ENCODE measurements at regions not wholly inside any gene's neighbourhood (a gene's known extent, or its start where the extent isn't known, plus 50 kb on each side); places are given as distances from the start of the nearest gene placed in this dataset.

DNA sequence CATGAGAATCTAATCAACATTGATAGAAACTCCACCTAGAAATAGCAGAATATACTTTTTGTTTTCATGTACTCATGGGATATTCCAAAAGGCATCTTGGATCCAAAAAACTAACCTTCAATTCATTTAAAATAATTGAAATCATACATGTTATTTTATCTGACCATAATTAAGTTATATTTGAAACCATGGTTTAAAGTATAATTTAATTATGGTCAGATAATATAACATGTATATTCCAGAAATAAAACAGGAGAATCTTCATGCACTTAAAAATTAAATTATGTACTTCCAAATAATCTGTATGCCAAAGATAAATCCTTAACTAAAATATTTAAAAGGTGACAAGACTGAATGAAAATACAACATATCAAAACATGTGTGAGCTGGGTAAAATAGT, 651.3 kb upstream of the LINC00305 start:
- DNase-seq (ENCODE audit: low read depth in 1 of 2, low spot score in 1 of 2), result no peak
- TF ChIP-seq, protein P1, sequence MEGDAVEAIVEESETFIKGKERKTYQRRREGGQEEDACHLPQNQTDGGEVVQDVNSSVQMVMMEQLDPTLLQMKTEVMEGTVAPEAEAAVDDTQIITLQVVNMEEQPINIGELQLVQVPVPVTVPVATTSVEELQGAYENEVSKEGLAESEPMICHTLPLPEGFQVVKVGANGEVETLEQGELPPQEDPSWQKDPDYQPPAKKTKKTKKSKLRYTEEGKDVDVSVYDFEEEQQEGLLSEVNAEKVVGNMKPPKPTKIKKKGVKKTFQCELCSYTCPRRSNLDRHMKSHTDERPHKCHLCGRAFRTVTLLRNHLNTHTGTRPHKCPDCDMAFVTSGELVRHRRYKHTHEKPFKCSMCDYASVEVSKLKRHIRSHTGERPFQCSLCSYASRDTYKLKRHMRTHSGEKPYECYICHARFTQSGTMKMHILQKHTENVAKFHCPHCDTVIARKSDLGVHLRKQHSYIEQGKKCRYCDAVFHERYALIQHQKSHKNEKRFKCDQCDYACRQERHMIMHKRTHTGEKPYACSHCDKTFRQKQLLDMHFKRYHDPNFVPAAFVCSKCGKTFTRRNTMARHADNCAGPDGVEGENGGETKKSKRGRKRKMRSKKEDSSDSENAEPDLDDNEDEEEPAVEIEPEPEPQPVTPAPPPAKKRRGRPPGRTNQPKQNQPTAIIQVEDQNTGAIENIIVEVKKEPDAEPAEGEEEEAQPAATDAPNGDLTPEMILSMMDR (IDR thresholded peaks at IDR 0.05; ENCODE audit: insufficient read depth, low read length), result no peak
- TF ChIP-seq GABPA (IDR thresholded peaks at IDR 0.05; ENCODE audit: low read depth), result no peak
- TF ChIP-seq, protein P2, sequence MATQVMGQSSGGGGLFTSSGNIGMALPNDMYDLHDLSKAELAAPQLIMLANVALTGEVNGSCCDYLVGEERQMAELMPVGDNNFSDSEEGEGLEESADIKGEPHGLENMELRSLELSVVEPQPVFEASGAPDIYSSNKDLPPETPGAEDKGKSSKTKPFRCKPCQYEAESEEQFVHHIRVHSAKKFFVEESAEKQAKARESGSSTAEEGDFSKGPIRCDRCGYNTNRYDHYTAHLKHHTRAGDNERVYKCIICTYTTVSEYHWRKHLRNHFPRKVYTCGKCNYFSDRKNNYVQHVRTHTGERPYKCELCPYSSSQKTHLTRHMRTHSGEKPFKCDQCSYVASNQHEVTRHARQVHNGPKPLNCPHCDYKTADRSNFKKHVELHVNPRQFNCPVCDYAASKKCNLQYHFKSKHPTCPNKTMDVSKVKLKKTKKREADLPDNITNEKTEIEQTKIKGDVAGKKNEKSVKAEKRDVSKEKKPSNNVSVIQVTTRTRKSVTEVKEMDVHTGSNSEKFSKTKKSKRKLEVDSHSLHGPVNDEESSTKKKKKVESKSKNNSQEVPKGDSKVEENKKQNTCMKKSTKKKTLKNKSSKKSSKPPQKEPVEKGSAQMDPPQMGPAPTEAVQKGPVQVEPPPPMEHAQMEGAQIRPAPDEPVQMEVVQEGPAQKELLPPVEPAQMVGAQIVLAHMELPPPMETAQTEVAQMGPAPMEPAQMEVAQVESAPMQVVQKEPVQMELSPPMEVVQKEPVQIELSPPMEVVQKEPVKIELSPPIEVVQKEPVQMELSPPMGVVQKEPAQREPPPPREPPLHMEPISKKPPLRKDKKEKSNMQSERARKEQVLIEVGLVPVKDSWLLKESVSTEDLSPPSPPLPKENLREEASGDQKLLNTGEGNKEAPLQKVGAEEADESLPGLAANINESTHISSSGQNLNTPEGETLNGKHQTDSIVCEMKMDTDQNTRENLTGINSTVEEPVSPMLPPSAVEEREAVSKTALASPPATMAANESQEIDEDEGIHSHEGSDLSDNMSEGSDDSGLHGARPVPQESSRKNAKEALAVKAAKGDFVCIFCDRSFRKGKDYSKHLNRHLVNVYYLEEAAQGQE (IDR thresholded peaks at IDR 0.05; ENCODE audit: insufficient replicate concordance, low read depth), result no peak
- TF ChIP-seq SPI1 (IDR thresholded peaks at IDR 0.05; ENCODE audit: borderline replicate concordance, low read depth), result no peak
- TF ChIP-seq POLR2AphosphoS5 (IDR thresholded peaks at IDR 0.05; ENCODE audit: low read depth), result no peak
- H3K27me3 ChIP-seq (ENCODE audit: insufficient read depth, poor library complexity, severe bottlenecking), result peaks cover 2% of the 10 kb centered on the region
- H3K27ac ChIP-seq (replicated peaks), result no peak overlapping the region
- no peak overlapping the region for H3K4me3 ChIP-seq (replicated peaks; ENCODE audit: insufficient read depth, low read length)

DNA sequence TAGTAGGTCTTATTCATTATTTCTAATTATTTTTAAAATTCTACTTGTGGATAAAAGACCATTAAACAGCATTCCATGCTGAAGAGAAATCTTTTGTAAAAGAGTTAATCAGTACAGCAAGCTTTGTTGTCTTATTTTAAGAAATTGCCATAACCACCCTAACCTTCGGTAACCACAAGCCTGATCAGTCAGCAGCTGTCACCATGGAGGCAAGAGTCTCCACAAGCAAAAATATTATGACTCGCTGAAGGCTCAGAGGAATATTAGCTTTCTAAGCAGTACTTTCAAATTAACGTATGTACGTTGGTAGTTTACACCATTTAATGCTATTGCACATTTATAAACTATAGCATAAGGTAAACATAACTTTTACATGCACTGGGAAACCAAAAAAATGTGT, 650.5 kb upstream of the LINC00305 start:
- no peak overlapping the region for H3K27ac ChIP-seq (replicated peaks)
- TF ChIP-seq, protein P2 (IDR thresholded peaks at IDR 0.05; ENCODE audit: insufficient replicate concordance, low read depth), result no peak
- TF ChIP-seq SPI1 (IDR thresholded peaks at IDR 0.05; ENCODE audit: borderline replicate concordance, low read depth), result no peak
- no peak for DNase-seq (ENCODE audit: low read depth in 1 of 2, low spot score in 1 of 2)
- no peak overlapping the region for H3K4me3 ChIP-seq (replicated peaks; ENCODE audit: insufficient read depth, low read length)
- H3K27me3 ChIP-seq (ENCODE audit: insufficient read depth, poor library complexity, severe bottlenecking), result peaks cover 2% of the 10 kb centered on the region

DNA sequence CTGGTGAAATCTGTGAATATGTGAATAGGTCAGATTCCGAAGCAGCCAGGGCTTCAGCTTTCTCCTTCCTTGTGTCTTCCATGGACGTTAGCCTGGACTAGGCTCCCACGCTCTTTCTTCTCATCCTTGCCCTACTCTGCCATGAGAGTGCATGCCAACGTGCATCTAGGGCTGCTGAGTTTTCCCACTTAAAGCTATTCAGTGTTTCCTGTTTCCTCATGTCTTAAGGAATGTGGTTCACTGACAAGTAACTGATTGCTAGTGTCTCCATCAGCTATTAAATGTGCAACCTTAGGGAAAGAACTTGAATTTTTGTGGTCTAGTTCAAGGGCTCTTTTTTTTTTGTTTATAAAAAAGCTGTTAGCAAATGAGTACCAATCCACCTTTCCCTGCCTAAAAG, 642.3 kb upstream of the LINC00305 start:
- Histone ChIP-seq H3K4me3 (replicated peaks; ENCODE audit: insufficient read depth, low read length) (no peak overlapping the region), H3K27me3 (ENCODE audit: insufficient read depth, poor library complexity, severe bottlenecking) (peaks cover 2% of the 10 kb centered on the region), H3K27ac (replicated peaks) (no peak overlapping the region)
- DNase-seq (ENCODE audit: low read depth in 1 of 2, low spot score in 1 of 2), result no peak
- TF ChIP-seq, protein P1 (IDR thresholded peaks at IDR 0.05; ENCODE audit: insufficient read depth, low read length), result no peak
- TF ChIP-seq, protein P2 (IDR thresholded peaks at IDR 0.05; ENCODE audit: insufficient replicate concordance, low read depth), result no peak
- TF ChIP-seq GABPA (IDR thresholded peaks at IDR 0.05; ENCODE audit: low read depth) (no peak), SPI1 (IDR thresholded peaks at IDR 0.05; ENCODE audit: borderline replicate concordance, low read depth) (no peak), POLR2AphosphoS5 (IDR thresholded peaks at IDR 0.05; ENCODE audit: low read depth) (no peak)

DNA sequence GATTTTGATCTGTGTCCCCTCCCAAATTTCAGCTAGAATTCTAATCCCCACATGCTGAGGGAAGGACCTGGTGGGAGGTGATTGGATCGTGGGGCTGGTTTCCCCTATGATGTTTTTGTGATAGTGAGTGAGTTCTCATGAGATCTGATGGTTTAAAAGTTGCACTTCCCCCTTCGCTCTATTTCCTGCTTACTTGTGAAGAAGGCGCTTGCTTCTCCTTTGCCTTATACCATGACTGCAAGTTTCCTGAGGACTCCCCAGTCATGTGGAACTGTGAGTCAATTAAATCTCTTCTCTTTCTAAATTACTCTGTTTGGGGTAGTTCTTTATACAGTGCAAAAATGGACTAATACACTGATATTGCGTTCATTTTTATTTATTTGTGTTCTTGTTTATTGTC, 636.8 kb upstream of the LINC00305 start:
- no peaks in the 10 kb centered on the region for H3K27me3 ChIP-seq (ENCODE audit: insufficient read depth, poor library complexity, severe bottlenecking)
- H3K4me3 ChIP-seq (replicated peaks; ENCODE audit: insufficient read depth, low read length), result no peak overlapping the region
- H3K27ac ChIP-seq (replicated peaks), result no peak overlapping the region
- TF ChIP-seq SPI1 (IDR thresholded peaks at IDR 0.05; ENCODE audit: borderline replicate concordance, low read depth), result peak; percentile 62; the same call in 1 of the 2 replicates
- TF ChIP-seq, protein P2 (IDR thresholded peaks at IDR 0.05; ENCODE audit: insufficient replicate concordance, low read depth), result no peak
- no peak for DNase-seq (ENCODE audit: low read depth in 1 of 2, low spot score in 1 of 2)
